PC-3 (cell line): ENCODE measurements at regions not wholly inside any gene's neighbourhood (a gene's known extent, or its start where the extent isn't known, plus 50 kb on each side); places are given as distances from the start of the nearest gene placed in this dataset.

Source experiments
- ATAC-seq: fragments of 200-7000 bp; cut with Tn5 transposase; 2 replicates; pipeline ENCODE4 v1.9.1; 2020; ENCODE audit warnings: mild to moderate bottlenecking, moderate library complexity
- BruUV-seq: library from RNA; stranded (reverse); fragments of 400-500 nt; replicated peaks from 2 replicates; lab custom pipeline; 2021; lab: Mats Ljungman, UMichigan
- CTCF ChIA-PET: fragments of 300-600 bp; sonication (Branson Sonifier 250); formaldehyde crosslinking; loops from one replicate; lab custom pipeline; 2022; ENCODE audit warnings: antibody characterized with exemption; lab: Charles Lee
- POLR2A ChIA-PET: fragments of 300-600 bp; sonication (Branson Sonifier 250); formaldehyde crosslinking; loops from one replicate; lab custom pipeline; 2022; ENCODE audit warnings: antibody characterized with exemption; ENCODE audit not compliant: unreplicated experiment; lab: Charles Lee
- DNase-seq: peaks from one replicate; pipeline ENCODE4 v3.0.0-alpha.2; 2015
- H2AFZ ChIP-seq: fragments of 300-600 bp; sonication (generic); 2 replicates; pipeline ENCODE4 v1.6.0; 2016; ENCODE audit warnings: antibody characterized with exemption, low read length
- H3F3A ChIP-seq: fragments of 300-600 bp; sonication (generic); one replicate; pipeline ENCODE4 v1.6.0; 2017; ENCODE audit warnings: antibody characterized with exemption, low read length, control low read depth, mild to moderate bottlenecking; ENCODE audit not compliant: unreplicated experiment
- H3K27ac ChIP-seq: fragments of 300-600 bp; sonication (generic); 2 replicates; pipeline ENCODE4 v1.5.1; 2016; ENCODE audit warnings: mild to moderate bottlenecking, low read length
- H3K27me3 ChIP-seq: fragments of 300-600 bp; sonication (generic); 2 replicates; pipeline ENCODE4 v1.6.1; 2016; ENCODE audit warnings: low read length, mixed read lengths
- H3K36me3 ChIP-seq: fragments of 300-600 bp; sonication (generic); 2 replicates; pipeline ENCODE4 v1.6.1; 2016; ENCODE audit warnings: low read depth, mixed run types, low read length, mixed read lengths
- H3K4me1 ChIP-seq: fragments of 300-600 bp; sonication (generic); 2 replicates; pipeline ENCODE4 v1.5.1; 2016; ENCODE audit warnings: low read length; ENCODE audit not compliant: insufficient read depth
- H3K4me2 ChIP-seq: fragments of 300-600 bp; sonication (generic); 2 replicates; pipeline ENCODE4 v1.6.0; 2016; ENCODE audit warnings: low read length
- H3K4me3 ChIP-seq: fragments of 300-600 bp; sonication (generic); 2 replicates; pipeline ENCODE4 v1.5.1; 2016; ENCODE audit warnings: mild to moderate bottlenecking, low read length, mixed read lengths
- H3K79me2 ChIP-seq: fragments of 300-600 bp; sonication (generic); 2 replicates; pipeline ENCODE4 v1.6.1; 2017; ENCODE audit warnings: low read length, mixed read lengths
- H3K9ac ChIP-seq: fragments of 300-600 bp; sonication (generic); 2 replicates; pipeline ENCODE4 v1.6.0; 2016; ENCODE audit warnings: mild to moderate bottlenecking, low read length
- H3K9me2 ChIP-seq: fragments of 300-600 bp; sonication (generic); replicated peaks from 2 replicates; pipeline ENCODE4 v1.6.1; 2016; ENCODE audit warnings: mixed run types, low read length, mixed read lengths
- H3K9me3 ChIP-seq: fragments of 300-600 bp; sonication (generic); 2 replicates; pipeline ENCODE4 v1.6.1; 2016; ENCODE audit warnings: low read length, mixed read lengths
- H4K20me1 ChIP-seq: fragments of 300-600 bp; sonication (generic); 2 replicates; pipeline ENCODE4 v1.6.1; 2016; ENCODE audit warnings: low read length, mixed read lengths
- CTCF ChIP-seq: fragments of 300-600 bp; sonication (generic); conservative IDR thresholded peaks from 2 replicates; pipeline ENCODE4 v1.5.1; 2017; ENCODE audit warnings: antibody characterized with exemption, low read depth, mild to moderate bottlenecking, low read length
- EZH2 ChIP-seq: fragments of 300-600 bp; sonication (generic); IDR thresholded peaks from one replicate; pipeline ENCODE4 v1.6.1; 2017; ENCODE audit warnings: antibody characterized with exemption, mild to moderate bottlenecking, low read length; ENCODE audit not compliant: unreplicated experiment
- EZH2phosphoT487 ChIP-seq: fragments of 300-600 bp; sonication (generic); IDR thresholded peaks from 2 replicates; pipeline ENCODE4 v1.6.1; 2018; ENCODE audit warnings: mild to moderate bottlenecking, antibody characterized with exemption, low read length, borderline replicate concordance
- intact Hi-C: fragments of 100-400 bp; cut with micrococcal nuclease; formaldehyde crosslinking; loops from 2 replicates; pipeline ENCODE4 v1.9.0; 2023

GRCh38 chr21:17195351-17195750 lies 317.5 kb upstream of the CXADR start:
- TF ChIP-seq EZH2 (no peak), EZH2phosphoT487 (no peak), CTCF (no peak)
- Histone ChIP-seq H3K4me1 (no peaks in the 10 kb centered on the region), H3K36me3 (no peaks in the 10 kb centered on the region), H3K9me3 (peaks cover 27% of the 10 kb centered on the region), H3K27ac (no peak overlapping the region), H3K4me3 (no peak overlapping the region), H2AFZ (no peak overlapping the region), H3K9ac (no peak overlapping the region), H3K4me2 (no peak overlapping the region), H3K27me3 (no peaks in the 10 kb centered on the region), H4K20me1 (no peaks in the 10 kb centered on the region), H3K9me2 (no peaks in the 10 kb centered on the region), H3K79me2 (no peaks in the 10 kb centered on the region), H3F3A (no peaks in the 10 kb centered on the region)
- ChIA-PET POLR2A (no interaction called here), CTCF (no interaction called here)
- intact Hi-C loops, result no loop called here
- ATAC-seq (no peak), DNase-seq (no peak)
- BruUV-seq, result no TSS peak

- no peak for DNase-seq
- Histone ChIP-seq H4K20me1 (no peaks in the 10 kb centered on the region), H2AFZ (no peak overlapping the region), H3F3A (no peaks in the 10 kb centered on the region), H3K27ac (no peak overlapping the region), H3K27me3 (no peaks in the 10 kb centered on the region), H3K9ac (no peak overlapping the region), H3K4me3 (no peak overlapping the region), H3K9me2 (no peaks in the 10 kb centered on the region), H3K4me1 (no peaks in the 10 kb centered on the region), H3K9me3 (peaks cover 27% of the 10 kb centered on the region), H3K36me3 (no peaks in the 10 kb centered on the region), H3K79me2 (no peaks in the 10 kb centered on the region), H3K4me2 (no peak overlapping the region)
- ChIA-PET POLR2A (no interaction called here), CTCF (no interaction called here)
- intact Hi-C loops, result no loop called here
- TF ChIP-seq EZH2phosphoT487, result no peak
- TF ChIP-seq CTCF, result no peak
- no peak for TF ChIP-seq EZH2
- no peak for ATAC-seq
- no TSS peak for BruUV-seq
Observed at GRCh38 chr21:17195976-17196375, 316.9 kb upstream of the CXADR start.

GRCh38 chr21:17196623-17197022 lies 316.2 kb upstream of the CXADR start:
- POLR2A ChIA-PET, result no interaction called here
- TF ChIP-seq CTCF, result no peak
- no peak for TF ChIP-seq EZH2phosphoT487
- TF ChIP-seq EZH2, result no peak
- no TSS peak for BruUV-seq

More at GRCh38 chr21:17196623-17197022, 316.2 kb upstream of the CXADR start:
- ATAC-seq (no peak), DNase-seq (no peak)
- Histone ChIP-seq H3K4me2 (no peak overlapping the region), H2AFZ (no peak overlapping the region), H3K9ac (no peak overlapping the region), H3K4me3 (no peak overlapping the region), H3K4me1 (no peaks in the 10 kb centered on the region), H3F3A (no peaks in the 10 kb centered on the region), H3K27me3 (no peaks in the 10 kb centered on the region), H3K36me3 (no peaks in the 10 kb centered on the region), H3K9me3 (peaks cover 23% of the 10 kb centered on the region), H3K79me2 (no peaks in the 10 kb centered on the region), H3K9me2 (no peaks in the 10 kb centered on the region), H4K20me1 (no peaks in the 10 kb centered on the region), H3K27ac (no peak overlapping the region)
- CTCF ChIA-PET, result no interaction called here
- intact Hi-C loops, result no loop called here
